ACHN (cell line): ENCODE measurements at regions not wholly inside any gene's neighbourhood (a gene's known extent, or its start where the extent isn't known, plus 50 kb on each side); places are given as distances from the start of the nearest gene placed in this dataset.
"Not testable (repeated sequence)": the region's sequence is repeated elsewhere in the genome, so short reads cannot be mapped to it uniquely, and the experiment has no call there.

Source experiments
- DNase-seq: peaks from one replicate; pipeline ENCODE4 v3.0.0-alpha.2; 2015
- in situ Hi-C: cut with HindIII; loops from 2 replicates; pipeline ENCODE4 v1.10.0; 2017; ENCODE audit warnings: low sequenced_read_pairs, low pct_ligation_motif_present, low pct_unique_long_range_greater_than_20kb

DNA sequence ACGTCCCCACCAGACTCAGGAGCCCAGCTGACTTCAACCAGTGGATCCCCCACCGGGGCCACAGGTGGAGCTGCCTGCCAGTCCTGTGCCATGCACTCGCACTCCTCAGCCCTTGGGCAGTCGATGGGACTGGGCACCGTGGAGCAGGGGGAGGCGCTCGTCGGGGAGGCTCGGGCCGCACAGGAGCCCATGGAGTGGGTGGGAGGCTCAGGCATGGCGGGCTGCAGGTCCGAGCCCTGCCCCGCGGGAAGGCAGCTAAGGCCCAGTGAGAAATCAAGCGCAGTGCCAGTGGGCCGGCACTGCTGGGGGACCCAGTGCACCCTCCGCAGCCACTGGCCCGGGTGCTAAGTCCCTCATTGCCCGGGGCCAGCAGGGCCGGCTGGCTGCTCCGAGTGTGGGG is 52.3 kb upstream of the LRRC30 start:
- DNase-seq, in situ Hi-C loops: not testable (repeated sequence)

- in situ Hi-C loops, result no loop called here
Measured at GRCh38 chr18:7177116-7177744, 53.7 kb upstream of the LRRC30 start.

DNA sequence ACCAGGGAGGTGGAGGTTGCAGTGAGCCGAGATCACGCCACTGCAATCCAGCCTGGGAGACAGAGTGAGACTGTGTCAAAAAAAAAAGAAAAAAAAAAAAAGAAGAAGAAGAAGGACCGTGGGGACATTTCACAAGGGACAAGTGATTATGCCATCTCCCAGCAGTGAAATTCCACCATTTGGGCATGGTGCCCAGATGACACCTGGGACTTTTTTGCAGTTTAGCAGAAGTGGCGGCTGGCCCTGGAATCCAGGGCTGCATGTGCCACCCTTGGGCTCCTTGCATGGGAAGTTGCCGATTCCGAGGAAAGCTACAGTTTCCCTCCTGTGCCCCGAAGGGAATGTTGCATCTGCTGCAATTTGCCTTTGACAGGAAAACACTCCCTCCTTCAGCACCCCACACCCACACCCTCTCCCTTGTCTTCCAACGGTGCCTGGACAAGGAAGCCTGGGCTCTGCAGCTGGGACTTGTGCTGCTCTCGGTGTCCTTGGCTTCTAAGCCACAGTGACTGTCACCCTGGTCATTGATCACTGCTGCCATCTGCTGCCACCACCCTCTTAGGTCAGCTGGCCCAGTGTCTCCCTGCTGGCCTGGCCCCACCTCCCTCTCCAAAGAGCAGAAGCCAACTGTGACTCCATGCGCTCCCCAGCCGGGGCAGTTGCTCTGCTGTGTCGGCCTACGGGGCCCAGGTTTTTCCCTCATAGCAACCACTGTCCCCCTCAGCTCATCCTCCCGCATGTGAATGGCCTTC is 56.4 kb upstream of the LRRC30 start:
- in situ Hi-C loops, result no loop called here
- DNase-seq, result peak; percentile 12

More at GRCh38 chr18:7177116-7177744, 53.7 kb upstream of the LRRC30 start:
- DNase-seq, result peak; percentile 69

GRCh38 chr18:7173216-7173615 is 55.6 kb upstream of the LAMA1 start:
- no peak for DNase-seq
- in situ Hi-C loops, result no loop called here

DNA sequence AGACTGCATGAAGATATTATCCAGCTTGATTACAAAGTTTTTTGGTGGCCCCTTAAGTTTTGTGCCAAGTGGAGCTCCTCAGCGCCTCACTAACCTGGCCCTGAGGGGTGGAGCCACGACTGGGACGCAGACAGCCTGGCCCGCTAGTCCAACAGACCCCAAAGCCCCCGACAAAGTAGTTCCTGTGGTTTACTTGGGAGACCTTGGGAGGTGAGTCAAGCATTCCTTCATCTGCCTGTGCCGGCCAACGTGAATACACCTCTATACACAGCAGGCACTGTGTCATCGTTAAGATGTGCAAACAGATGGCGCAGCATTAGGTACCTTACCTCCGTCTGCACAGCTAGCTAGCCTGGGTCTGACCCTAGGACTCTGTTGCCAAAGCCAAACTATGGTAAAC is 55.0 kb upstream of the LAMA1 start:
- no peak for DNase-seq
- in situ Hi-C loops, result no loop called here

GRCh38 chr18:7170292-7170691 is 52.7 kb upstream of the LAMA1 start:
- no peak for DNase-seq
- in situ Hi-C loops, result no loop called here

GRCh38 chr18:7169601-7170000 is 52.0 kb upstream of the LAMA1 start:
- in situ Hi-C loops, result no loop called here
- no peak for DNase-seq

DNA sequence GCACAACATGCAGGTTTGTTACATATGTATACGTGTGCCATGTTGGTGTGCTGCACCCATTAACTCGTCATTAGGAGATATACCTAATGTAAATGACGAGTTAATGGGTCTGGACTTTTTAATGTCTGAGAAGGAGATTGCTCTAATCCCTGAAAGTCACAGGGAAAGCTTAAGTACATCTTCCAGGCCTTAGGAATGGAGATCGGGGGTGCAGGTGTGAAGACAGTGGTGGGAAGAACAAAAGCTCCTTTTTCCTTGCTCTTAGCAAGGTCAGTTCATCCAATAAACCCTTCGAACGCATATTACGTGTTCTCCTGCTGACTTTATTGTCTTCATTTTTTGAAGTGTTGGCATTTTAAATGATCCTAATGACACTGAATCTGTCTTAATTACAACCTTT is 50.8 kb upstream of the LAMA1 start:
- in situ Hi-C loops, result no loop called here
- DNase-seq, result no peak
